H1 (cell line): ENCODE measurements at regions not wholly inside any gene's neighbourhood (a gene's known extent, or its start where the extent isn't known, plus 50 kb on each side); places are given as distances from the start of the nearest gene placed in this dataset.

Source experiments
- CHD2 ChIP-seq: IDR thresholded peaks from 2 replicates; pipeline ENCODE4 v1.6.1; 2012; ENCODE audit warnings: low read length, improper control_type of control experiment
- CTBP2 ChIP-seq: IDR thresholded peaks from 2 replicates; pipeline ENCODE4 v1.7.0; 2011; ENCODE audit warnings: borderline replicate concordance, mild to moderate bottlenecking, moderate library complexity, mixed read lengths, low read length; ENCODE audit not compliant: insufficient read depth, insufficient read length
- EGR1 ChIP-seq: IDR thresholded peaks from 2 replicates; pipeline ENCODE4 v1.6.1; 2011; ENCODE audit warnings: low read depth, low read length, borderline replicate concordance
- GABPA ChIP-seq: IDR thresholded peaks from 2 replicates; pipeline ENCODE4 v1.6.1; 2011; ENCODE audit warnings: mild to moderate bottlenecking, low read length, moderate library complexity, borderline replicate concordance; ENCODE audit not compliant: insufficient read depth
- JUN ChIP-seq: IDR thresholded peaks from 2 replicates; pipeline ENCODE4 v1.6.1; 2011; ENCODE audit warnings: low read depth, mild to moderate bottlenecking, improper control_type of control experiment, low read length
- POLR2A ChIP-seq, 2 experiments: IDR thresholded peaks; 1 replicate in 1 of 2; 2 replicates in 1 of 2; pipeline ENCODE4 v1.6.1; 2011; ENCODE audit warnings: low read depth in 2 of 2, low read length in 2 of 2, mild to moderate bottlenecking in 2 of 2; ENCODE audit errors: control extremely low read depth in 1 of 2
- TF ChIP-seq, protein P1 (sequence below): IDR thresholded peaks from 2 replicates; pipeline ENCODE4 v1.6.1; 2012; ENCODE audit warnings: inconsistent platforms

DNA sequence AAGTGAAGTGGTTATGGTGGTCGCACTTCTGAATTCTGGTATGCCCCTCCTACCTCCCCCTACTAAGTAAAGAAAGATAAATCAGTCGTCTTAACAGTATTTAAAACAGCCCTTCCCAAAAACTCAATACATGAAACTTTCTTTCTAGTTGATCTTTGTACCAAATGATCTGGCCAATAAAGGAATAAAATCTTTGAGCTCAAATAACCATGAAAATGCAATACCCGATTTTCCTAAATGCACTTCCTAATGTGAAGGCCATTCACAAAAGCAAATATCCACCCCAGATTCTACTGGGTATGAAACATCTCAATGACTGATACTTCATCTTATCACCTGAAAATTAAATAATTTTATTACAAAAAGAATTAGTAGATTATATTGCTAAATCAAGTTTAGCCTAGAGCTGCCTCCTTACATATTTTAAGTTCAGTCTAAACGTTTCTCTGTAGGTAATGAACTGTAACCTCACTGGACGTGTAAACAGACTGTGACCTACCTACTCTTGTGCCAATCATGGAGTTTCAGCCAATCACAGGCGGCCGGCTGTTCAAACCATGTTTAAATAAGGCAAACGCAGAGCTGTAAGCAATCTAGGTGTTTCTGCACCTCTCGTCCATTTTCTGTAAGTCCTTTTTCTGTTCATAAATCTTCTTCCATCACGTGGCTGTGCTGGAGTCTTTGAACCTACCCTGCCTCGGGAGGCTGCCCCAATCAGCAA is 146.9 kb upstream of the AKR1E2 start (continued):
- no peak for TF ChIP-seq GABPA
- TF ChIP-seq JUN = no peak
- no peak for TF ChIP-seq CHD2
- no peak for TF ChIP-seq EGR1
- TF ChIP-seq POLR2A (IDR thresholded peaks at IDR 0.05; ENCODE audit: control extremely low read depth in 1 of 2, low read depth in 2 of 2, low read length in 2 of 2) = no peak
- TF ChIP-seq, protein P1, sequence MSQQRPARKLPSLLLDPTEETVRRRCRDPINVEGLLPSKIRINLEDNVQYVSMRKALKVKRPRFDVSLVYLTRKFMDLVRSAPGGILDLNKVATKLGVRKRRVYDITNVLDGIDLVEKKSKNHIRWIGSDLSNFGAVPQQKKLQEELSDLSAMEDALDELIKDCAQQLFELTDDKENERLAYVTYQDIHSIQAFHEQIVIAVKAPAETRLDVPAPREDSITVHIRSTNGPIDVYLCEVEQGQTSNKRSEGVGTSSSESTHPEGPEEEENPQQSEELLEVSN = no peak
- TF ChIP-seq CTBP2 = no peak
- TF ChIP-seq, all 59 proteins: peak for 0
